Neural cell (in vitro differentiated cells): ENCODE measurements at regions not wholly inside any gene's neighbourhood (a gene's known extent, or its start where the extent isn't known, plus 50 kb on each side); places are given as distances from the start of the nearest gene placed in this dataset.

Experiments used
- H2AFZ ChIP-seq: fragments of 200-600, 300-800 bp; sonication (generic), shearing (Covaris generic); 2 replicates; pipeline ENCODE4 v1.6.0; 2014; ENCODE audit warnings: low read depth, mild to moderate bottlenecking, antibody characterized with exemption, low read length, moderate library complexity
- H3F3A ChIP-seq: fragments of 200-600 bp; shearing (Covaris generic); 2 replicates; pipeline ENCODE4 v1.6.1; 2016; ENCODE audit warnings: mild to moderate bottlenecking, moderate library complexity, mixed read lengths, antibody characterized with exemption, low read length; ENCODE audit not compliant: insufficient read depth, poor library complexity, severe bottlenecking
- H3K27ac ChIP-seq: fragments of 200-600, 300-800 bp; sonication (generic), shearing (Covaris generic); 2 replicates; pipeline ENCODE4 v1.5.1; 2014; ENCODE audit warnings: mild to moderate bottlenecking, low read length, moderate library complexity
- H3K27me3 ChIP-seq: fragments of 300-800, 200-600 bp; sonication (generic), shearing (Covaris generic); 2 replicates; pipeline ENCODE4 v1.6.0; 2014; ENCODE audit warnings: mild to moderate bottlenecking, low read depth, low read length, moderate library complexity; ENCODE audit not compliant: insufficient read depth
- H3K36me3 ChIP-seq: fragments of 300-800, 200-600 bp; sonication (generic), shearing (Covaris generic); 2 replicates; pipeline ENCODE4 v1.5.1; 2014; ENCODE audit warnings: mild to moderate bottlenecking, antibody characterized with exemption, low read length, moderate library complexity; ENCODE audit not compliant: insufficient read depth
- H3K4me2 ChIP-seq: fragments of 300-800, 200-600 bp; sonication (generic), shearing (Covaris generic); 2 replicates; pipeline ENCODE4 v1.6.0; 2014; ENCODE audit warnings: mild to moderate bottlenecking, low read length
- H3K4me3 ChIP-seq: fragments of 300-800, 200-600 bp; sonication (generic), shearing (Covaris generic); 2 replicates; pipeline ENCODE4 v1.5.1; 2014; ENCODE audit warnings: mild to moderate bottlenecking, low read length, moderate library complexity
- H3K79me2 ChIP-seq: fragments of 200-600 bp; shearing (Covaris generic); replicated peaks from 2 replicates; pipeline ENCODE4 v1.6.0; 2014; ENCODE audit warnings: mild to moderate bottlenecking, low read length, moderate library complexity; ENCODE audit not compliant: insufficient read depth
- H3K9ac ChIP-seq: fragments of 300-800, 200-600 bp; sonication (generic), shearing (Covaris generic); 2 replicates; pipeline ENCODE4 v1.6.1; 2016; ENCODE audit warnings: mild to moderate bottlenecking, low read length, mixed read lengths
- H3K9me2 ChIP-seq: fragments of 200-600 bp; shearing (Covaris generic); 2 replicates; pipeline ENCODE4 v1.6.1; 2016; ENCODE audit warnings: mild to moderate bottlenecking, low read length, mixed read lengths; ENCODE audit not compliant: insufficient read depth
- H3K9me3 ChIP-seq: fragments of 200-600, 300-800 bp; sonication (generic), shearing (Covaris generic); 2 replicates; pipeline ENCODE4 v1.6.1; 2016; ENCODE audit warnings: mild to moderate bottlenecking, mixed run types, low read length, moderate library complexity, mixed read lengths
- H4K20me1 ChIP-seq: fragments of 200-600 bp; shearing (Covaris generic); 2 replicates; pipeline ENCODE4 v1.6.1; 2016; ENCODE audit warnings: mild to moderate bottlenecking, mixed run types; ENCODE audit not compliant: insufficient read depth
- EP300 ChIP-seq: fragments of 450-650 bp; conservative IDR thresholded peaks from 2 replicates; pipeline ENCODE4 v1.6.1; 2014; ENCODE audit warnings: antibody characterized with exemption, mild to moderate bottlenecking, moderate library complexity; ENCODE audit not compliant: poor library complexity, severe bottlenecking
- EZH2 ChIP-seq: fragments of 200-600, 300-800 bp; shearing (Covaris generic), sonication (generic); IDR thresholded peaks from 2 replicates; pipeline ENCODE4 v1.6.1; 2014; ENCODE audit warnings: antibody characterized with exemption, low read length, borderline replicate concordance, mild to moderate bottlenecking; ENCODE audit not compliant: insufficient read depth, poor library complexity, severe bottlenecking
- MXI1 ChIP-seq: fragments of 450-650 bp; conservative IDR thresholded peaks from 2 replicates; pipeline ENCODE4 v1.6.1; 2014; ENCODE audit warnings: antibody characterized with exemption, mild to moderate bottlenecking; ENCODE audit not compliant: poor library complexity, severe bottlenecking
- POLR2AphosphoS5 ChIP-seq: IDR thresholded peaks from 2 replicates; pipeline ENCODE4 v1.6.1; 2012
- RAD21 ChIP-seq: fragments of 450-650 bp; conservative IDR thresholded peaks from 2 replicates; pipeline ENCODE4 v1.6.1; 2014; ENCODE audit warnings: antibody characterized with exemption, mild to moderate bottlenecking, moderate library complexity
- SMC3 ChIP-seq: fragments of 450-650 bp; conservative IDR thresholded peaks from 2 replicates; pipeline ENCODE4 v1.6.1; 2014; ENCODE audit warnings: antibody characterized with exemption, mild to moderate bottlenecking, moderate library complexity; ENCODE audit not compliant: poor library complexity
- TAF1 ChIP-seq: IDR thresholded peaks from 2 replicates; pipeline ENCODE4 v1.6.1; 2012; ENCODE audit warnings: low read depth
- TF ChIP-seq, protein P1 (sequence below): fragments of 450-650 bp; IDR thresholded peaks from 2 replicates; pipeline ENCODE4 v1.5.1; 2014; ENCODE audit warnings: antibody characterized with exemption, mild to moderate bottlenecking, moderate library complexity; ENCODE audit not compliant: poor library complexity, severe bottlenecking
- TF ChIP-seq, protein P2 (sequence below): IDR thresholded peaks from 2 replicates; pipeline ENCODE4 v1.6.1; 2012; ENCODE audit warnings: borderline replicate concordance

DNA sequence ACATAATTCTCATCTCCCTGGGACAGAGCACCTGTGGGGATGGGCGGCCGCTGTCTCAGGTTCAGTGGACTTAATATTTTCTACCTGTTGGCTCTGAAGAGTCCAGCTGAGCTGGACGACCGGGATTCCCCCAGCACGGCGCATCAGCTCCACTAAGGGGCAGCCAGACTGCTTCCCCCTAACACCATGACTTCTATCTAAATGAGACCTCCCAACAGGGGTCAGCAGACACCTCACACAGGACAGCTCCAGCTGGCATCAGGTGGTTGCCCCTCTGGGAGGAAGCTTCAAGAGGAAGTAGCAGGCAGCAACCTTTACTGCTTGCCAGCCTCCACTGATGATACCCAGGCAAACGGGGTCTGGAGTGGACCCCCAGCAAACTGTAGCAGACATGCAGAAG lies 226.0 kb upstream of the DSEL start:
- TF ChIP-seq TAF1 (no peak), MXI1 (no peak), EZH2 (no peak), POLR2AphosphoS5 (no peak), RAD21 (no peak), SMC3 (no peak), EP300 (no peak)
- TF ChIP-seq, protein P1, sequence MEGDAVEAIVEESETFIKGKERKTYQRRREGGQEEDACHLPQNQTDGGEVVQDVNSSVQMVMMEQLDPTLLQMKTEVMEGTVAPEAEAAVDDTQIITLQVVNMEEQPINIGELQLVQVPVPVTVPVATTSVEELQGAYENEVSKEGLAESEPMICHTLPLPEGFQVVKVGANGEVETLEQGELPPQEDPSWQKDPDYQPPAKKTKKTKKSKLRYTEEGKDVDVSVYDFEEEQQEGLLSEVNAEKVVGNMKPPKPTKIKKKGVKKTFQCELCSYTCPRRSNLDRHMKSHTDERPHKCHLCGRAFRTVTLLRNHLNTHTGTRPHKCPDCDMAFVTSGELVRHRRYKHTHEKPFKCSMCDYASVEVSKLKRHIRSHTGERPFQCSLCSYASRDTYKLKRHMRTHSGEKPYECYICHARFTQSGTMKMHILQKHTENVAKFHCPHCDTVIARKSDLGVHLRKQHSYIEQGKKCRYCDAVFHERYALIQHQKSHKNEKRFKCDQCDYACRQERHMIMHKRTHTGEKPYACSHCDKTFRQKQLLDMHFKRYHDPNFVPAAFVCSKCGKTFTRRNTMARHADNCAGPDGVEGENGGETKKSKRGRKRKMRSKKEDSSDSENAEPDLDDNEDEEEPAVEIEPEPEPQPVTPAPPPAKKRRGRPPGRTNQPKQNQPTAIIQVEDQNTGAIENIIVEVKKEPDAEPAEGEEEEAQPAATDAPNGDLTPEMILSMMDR = no peak
- TF ChIP-seq, protein P2, sequence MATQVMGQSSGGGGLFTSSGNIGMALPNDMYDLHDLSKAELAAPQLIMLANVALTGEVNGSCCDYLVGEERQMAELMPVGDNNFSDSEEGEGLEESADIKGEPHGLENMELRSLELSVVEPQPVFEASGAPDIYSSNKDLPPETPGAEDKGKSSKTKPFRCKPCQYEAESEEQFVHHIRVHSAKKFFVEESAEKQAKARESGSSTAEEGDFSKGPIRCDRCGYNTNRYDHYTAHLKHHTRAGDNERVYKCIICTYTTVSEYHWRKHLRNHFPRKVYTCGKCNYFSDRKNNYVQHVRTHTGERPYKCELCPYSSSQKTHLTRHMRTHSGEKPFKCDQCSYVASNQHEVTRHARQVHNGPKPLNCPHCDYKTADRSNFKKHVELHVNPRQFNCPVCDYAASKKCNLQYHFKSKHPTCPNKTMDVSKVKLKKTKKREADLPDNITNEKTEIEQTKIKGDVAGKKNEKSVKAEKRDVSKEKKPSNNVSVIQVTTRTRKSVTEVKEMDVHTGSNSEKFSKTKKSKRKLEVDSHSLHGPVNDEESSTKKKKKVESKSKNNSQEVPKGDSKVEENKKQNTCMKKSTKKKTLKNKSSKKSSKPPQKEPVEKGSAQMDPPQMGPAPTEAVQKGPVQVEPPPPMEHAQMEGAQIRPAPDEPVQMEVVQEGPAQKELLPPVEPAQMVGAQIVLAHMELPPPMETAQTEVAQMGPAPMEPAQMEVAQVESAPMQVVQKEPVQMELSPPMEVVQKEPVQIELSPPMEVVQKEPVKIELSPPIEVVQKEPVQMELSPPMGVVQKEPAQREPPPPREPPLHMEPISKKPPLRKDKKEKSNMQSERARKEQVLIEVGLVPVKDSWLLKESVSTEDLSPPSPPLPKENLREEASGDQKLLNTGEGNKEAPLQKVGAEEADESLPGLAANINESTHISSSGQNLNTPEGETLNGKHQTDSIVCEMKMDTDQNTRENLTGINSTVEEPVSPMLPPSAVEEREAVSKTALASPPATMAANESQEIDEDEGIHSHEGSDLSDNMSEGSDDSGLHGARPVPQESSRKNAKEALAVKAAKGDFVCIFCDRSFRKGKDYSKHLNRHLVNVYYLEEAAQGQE = no peak
- Histone ChIP-seq H3K79me2 (no peaks in the 10 kb centered on the region), H3K9me2 (no peaks in the 10 kb centered on the region), H3K27me3 (no peaks in the 10 kb centered on the region), H3K36me3 (no peaks in the 10 kb centered on the region), H4K20me1 (no peaks in the 10 kb centered on the region), H3K9me3 (no peaks in the 10 kb centered on the region), H3K27ac (no peak overlapping the region), H3F3A (no peaks in the 10 kb centered on the region), H3K9ac (no peak overlapping the region), H2AFZ (no peak overlapping the region), H3K4me3 (no peak overlapping the region), H3K4me2 (no peak overlapping the region)

DNA sequence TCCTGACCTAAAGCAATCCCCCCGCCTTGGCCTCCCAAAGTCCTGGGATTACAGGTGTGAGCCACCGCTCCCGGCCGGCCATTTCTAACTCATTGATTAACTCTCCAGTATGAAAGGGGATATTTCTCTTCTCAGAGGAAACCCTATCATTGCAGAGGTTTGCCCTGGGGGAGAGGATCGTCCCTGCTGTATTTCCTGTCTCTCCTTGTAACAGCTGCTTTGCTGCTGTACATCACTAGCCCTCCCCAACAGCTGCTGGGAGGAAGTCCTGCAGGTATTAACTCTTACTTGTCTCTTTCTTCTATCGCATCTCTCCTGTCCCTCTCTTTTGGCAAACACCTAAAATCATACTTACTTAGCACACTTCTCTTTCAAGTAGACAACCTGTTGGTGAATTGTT lies 219.0 kb upstream of the DSEL start:
- Histone ChIP-seq H4K20me1 (no peaks in the 10 kb centered on the region), H3K9ac (no peak overlapping the region), H2AFZ (no peak overlapping the region), H3K36me3 (no peaks in the 10 kb centered on the region), H3K27me3 (no peaks in the 10 kb centered on the region), H3F3A (no peaks in the 10 kb centered on the region), H3K4me2 (no peak overlapping the region), H3K9me3 (no peaks in the 10 kb centered on the region), H3K4me3 (no peak overlapping the region), H3K9me2 (no peaks in the 10 kb centered on the region), H3K79me2 (no peaks in the 10 kb centered on the region), H3K27ac (no peak overlapping the region)
- TF ChIP-seq TAF1 = no peak
- no peak for TF ChIP-seq EP300

DNA sequence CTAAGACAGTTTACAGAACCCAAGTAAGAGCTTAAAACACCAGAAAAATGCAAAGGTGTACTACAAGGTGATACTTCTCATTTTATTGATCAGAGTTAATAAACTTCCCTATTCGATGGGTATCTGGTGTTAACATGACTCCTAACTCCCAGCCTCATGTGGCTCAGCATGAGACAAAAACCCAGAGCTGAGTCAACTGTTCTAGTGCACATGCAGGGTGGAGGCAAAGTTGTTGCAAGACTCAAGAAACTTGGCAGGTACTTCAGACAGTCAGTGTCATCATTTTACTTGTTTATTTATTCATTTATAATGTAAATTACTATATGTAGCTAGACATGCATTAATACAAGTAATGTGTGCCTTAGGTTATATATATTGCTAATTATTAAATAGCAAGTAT lies 216.6 kb upstream of the DSEL start:
- H2AFZ ChIP-seq = no peak overlapping the region
- no peak overlapping the region for H3K9ac ChIP-seq

More for the DNA sequence above, 216.6 kb upstream of the DSEL start:
- no peak overlapping the region for H3K4me2 ChIP-seq
- H3K9me2 ChIP-seq = no peaks in the 10 kb centered on the region
- H3K4me3 ChIP-seq = no peak overlapping the region
- no peaks in the 10 kb centered on the region for H3K9me3 ChIP-seq
- no peaks in the 10 kb centered on the region for H3F3A ChIP-seq
- no peaks in the 10 kb centered on the region for H3K79me2 ChIP-seq
- H3K27ac ChIP-seq = no peak overlapping the region
- H3K27me3 ChIP-seq = no peaks in the 10 kb centered on the region
- H3K36me3 ChIP-seq = no peaks in the 10 kb centered on the region
- TF ChIP-seq EZH2 (no peak), POLR2AphosphoS5 (no peak), RAD21 (no peak), MXI1 (no peak), TAF1 (no peak), EP300 (no peak), SMC3 (no peak)
- TF ChIP-seq, protein P1 = no peak
- TF ChIP-seq, protein P2 = no peak
- no peaks in the 10 kb centered on the region for H4K20me1 ChIP-seq
